ENCODE measurements at regions not wholly inside any gene's neighbourhood (a gene's known extent, or its start where the extent isn't known, plus 50 kb on each side); places are given as distances from the start of the nearest gene placed in this dataset.
A peak's percentile ranks its signal among the peaks of the same experiment; 100 is the strongest.

DNA sequence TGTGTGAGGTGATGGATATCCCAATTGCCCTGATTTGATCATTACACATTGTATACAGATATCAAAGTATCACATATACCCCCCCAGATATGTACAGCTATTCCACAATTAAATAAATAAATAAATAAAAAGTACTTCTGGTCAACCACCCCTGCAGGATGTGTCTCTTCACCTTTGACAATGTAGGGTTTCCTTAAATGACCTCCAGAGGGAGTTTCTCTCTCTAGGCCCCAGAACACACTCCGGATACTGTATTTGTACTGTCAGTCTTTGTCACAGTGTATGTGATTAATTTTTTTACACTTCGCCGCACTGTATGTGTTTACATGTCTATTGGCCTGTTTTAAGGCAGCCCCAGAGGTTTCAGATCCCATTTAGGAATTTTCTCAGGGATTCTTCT, 123.6 kb downstream of the ADCYAP1R1 start:
- FAIRE-seq, result no peak
- DNase-seq (ENCODE audit: low spot score), result peak; percentile 10
- Histone ChIP-seq H3K4me1 (ENCODE audit: insufficient read depth, low read length) (no peaks in the 10 kb centered on the region), H3K9ac (ENCODE audit: insufficient read depth, low read depth, low read length) (no peak overlapping the region), H3K9me3 (ENCODE audit: low read length) (no peaks in the 10 kb centered on the region), H4K20me1 (ENCODE audit: insufficient read depth, low read length) (no peaks in the 10 kb centered on the region), H3K4me3 (replicated peaks in 1 of 3; ENCODE audit: insufficient read depth in 1 of 3, low read depth in 2 of 3, low read length in 3 of 3) (no peak overlapping the region), H3K27ac (ENCODE audit: extremely low read length, insufficient read depth, low read length) (no peak overlapping the region), H3K79me2 (ENCODE audit: insufficient read depth, low read length) (no peaks in the 10 kb centered on the region), H3K27me3 (ENCODE audit: control insufficient read depth in 1 of 2, insufficient read depth in 2 of 2, low read length in 2 of 2) (no peaks in the 10 kb centered on the region), H2AFZ (ENCODE audit: low read length) (no peak overlapping the region), H3K36me3 (replicated peaks in 1 of 2; ENCODE audit: control insufficient read depth in 1 of 2, insufficient read depth in 2 of 2, low read length in 2 of 2) (no peaks in the 10 kb centered on the region), H3K4me2 (ENCODE audit: low read depth, low read length) (no peak overlapping the region)
- CTCF ChIA-PET (ENCODE audit: low intra/inter-chr PET ratio, low total read pairs), result no interaction called here
- peak; percentile 73 for ATAC-seq
- intact Hi-C loops (cut with micrococcal nuclease; ENCODE audit: unreplicated experiment) (no loop called here), in situ Hi-C loops (cut with HindIII; ENCODE audit: extremely low pct_ligation_motif_present, low pct_unique_long_range_greater_than_20kb) (loop anchor here (25.0 kb wide), 2 partner anchors 312 to 462 kb away; no protein-coding TSS in a partner anchor)
- WGBS (ENCODE audit: low lambda C conversion rate), result 2% methylated on average over 3 of the region's 3 CpGs
- POLR2A ChIA-PET, result no interaction called here
- TF ChIP-seq NFE2L2 (IDR thresholded peaks at IDR 0.05; ENCODE audit: low read length) (no peak), YEATS4 (CRISPR knock-in tag; IDR thresholded peaks at IDR 0.05; ENCODE audit: borderline replicate concordance) (no peak), GATAD2A (CRISPR knock-in tag; IDR thresholded peaks at IDR 0.05) (no peak)
- no TSS peak for BruUV-seq (replicated peaks)

- FAIRE-seq, result no peak
- Histone ChIP-seq H3K27ac (ENCODE audit: extremely low read length, insufficient read depth, low read length) (no peak overlapping the region), H3K9ac (ENCODE audit: insufficient read depth, low read depth, low read length) (no peak overlapping the region), H3K4me3 (replicated peaks in 1 of 3; ENCODE audit: insufficient read depth in 1 of 3, low read depth in 2 of 3, low read length in 3 of 3) (no peak overlapping the region), H3K4me1 (ENCODE audit: insufficient read depth, low read length) (no peaks in the 10 kb centered on the region), H3K79me2 (ENCODE audit: insufficient read depth, low read length) (no peaks in the 10 kb centered on the region), H4K20me1 (ENCODE audit: insufficient read depth, low read length) (no peaks in the 10 kb centered on the region), H3K9me3 (ENCODE audit: low read length) (no peaks in the 10 kb centered on the region), H3K36me3 (replicated peaks in 1 of 2; ENCODE audit: control insufficient read depth in 1 of 2, insufficient read depth in 2 of 2, low read length in 2 of 2) (no peaks in the 10 kb centered on the region), H2AFZ (ENCODE audit: low read length) (no peak overlapping the region), H3K27me3 (ENCODE audit: control insufficient read depth in 1 of 2, insufficient read depth in 2 of 2, low read length in 2 of 2) (no peaks in the 10 kb centered on the region), H3K4me2 (ENCODE audit: low read depth, low read length) (no peak overlapping the region)
- in situ Hi-C loops (cut with HindIII; ENCODE audit: extremely low pct_ligation_motif_present, low pct_unique_long_range_greater_than_20kb), result no loop called here
- no peak for ATAC-seq
- ChIA-PET POLR2A (no interaction called here), CTCF (ENCODE audit: low intra/inter-chr PET ratio, low total read pairs) (no interaction called here)
- no TSS peak for BruUV-seq (replicated peaks)
- 23% methylated on average over 3 of the region's 3 CpGs for WGBS (ENCODE audit: low lambda C conversion rate)
- intact Hi-C loops (cut with micrococcal nuclease; ENCODE audit: unreplicated experiment), result no loop called here
- no peak for DNase-seq (ENCODE audit: low spot score)
- TF ChIP-seq SRF (IDR thresholded peaks at IDR 0.05; ENCODE audit: low read depth, low read length) (no peak), ZBTB7A (CRISPR knock-in tag; IDR thresholded peaks at IDR 0.05) (no peak), ZNF441 (CRISPR knock-in tag; IDR thresholded peaks at IDR 0.05; ENCODE audit: borderline replicate concordance) (no peak)
Observed at GRCh38 chr7:31171984-31172383, 119.9 kb downstream of the ADCYAP1R1 start.

All from HepG2 (cell line).